ENCODE measurements at regions not wholly inside any gene's neighbourhood (a gene's known extent, or its start where the extent isn't known, plus 50 kb on each side); places are given as distances from the start of the nearest gene placed in this dataset.
"Not testable (repeated sequence)": the region's sequence is repeated elsewhere in the genome, so short reads cannot be mapped to it uniquely, and the experiment has no call there.

GRCh38 chr6:88418921-88419810 is 253.0 kb upstream of the CNR1 start:
- H3K4me3 ChIP-seq (ENCODE audit: control extremely low read depth in 1 of 5, extremely low read depth in 1 of 5, insufficient read depth in 1 of 5, low read depth in 2 of 5, low read length in 4 of 5); intact Hi-C loops (cut with micrococcal nuclease); H3K36me3 ChIP-seq (replicated peaks in 1 of 2; ENCODE audit: control extremely low read depth in 1 of 2, control insufficient read depth in 1 of 2, extremely low read depth in 1 of 2, insufficient read depth in 2 of 2, low read length in 1 of 2); POLR2A ChIA-PET; ATAC-seq (ENCODE audit: low read depth); H3K9ac ChIP-seq (ENCODE audit: low read length); H2AFZ ChIP-seq (ENCODE audit: insufficient read depth, low read depth, low read length, poor library complexity, severe bottlenecking); H3K27ac ChIP-seq (ENCODE audit: low read length in 2 of 2); H4K20me1 ChIP-seq (ENCODE audit: control insufficient read depth, insufficient read depth, low read length, poor library complexity, severe bottlenecking); H3K4me3 Mint-ChIP-seq; H3K4me1 Mint-ChIP-seq; H3K9me3 ChIP-seq (ENCODE audit: control extremely low read depth in 1 of 3, control insufficient read depth in 2 of 3, insufficient read depth in 1 of 3, low read length in 2 of 3); H3K27me3 Mint-ChIP-seq; DNase-seq; CTCF ChIA-PET; H3K4me1 ChIP-seq (ENCODE audit: control insufficient read depth in 2 of 2, insufficient read depth in 2 of 2, low read length in 2 of 2); H3K27ac Mint-ChIP-seq; H3K4me2 ChIP-seq (replicated peaks; ENCODE audit: low read depth, low read length, poor library complexity, severe bottlenecking); H3K9me3 Mint-ChIP-seq (ENCODE audit: insufficient read depth); H3K27me3 ChIP-seq (replicated peaks in 1 of 4; ENCODE audit: control extremely low read depth in 1 of 4, control insufficient read depth in 3 of 4, insufficient read depth in 4 of 4, low read length in 3 of 4); H3K79me2 ChIP-seq (ENCODE audit: control insufficient read depth, insufficient read depth, low read length): not testable (repeated sequence)
- 91% methylated on average over 7 of the region's 13 CpGs for WGBS (ENCODE audit: insufficient coverage)

- H3K36me3 ChIP-seq (replicated peaks in 1 of 2; ENCODE audit: control extremely low read depth in 1 of 2, control insufficient read depth in 1 of 2, extremely low read depth in 1 of 2, insufficient read depth in 2 of 2, low read length in 1 of 2); H3K4me1 ChIP-seq (ENCODE audit: control insufficient read depth in 2 of 2, insufficient read depth in 2 of 2, low read length in 2 of 2); H3K9me3 Mint-ChIP-seq (ENCODE audit: insufficient read depth); H4K20me1 ChIP-seq (ENCODE audit: control insufficient read depth, insufficient read depth, low read length, poor library complexity, severe bottlenecking); H3K4me2 ChIP-seq (replicated peaks; ENCODE audit: low read depth, low read length, poor library complexity, severe bottlenecking); ATAC-seq (ENCODE audit: low read depth); CTCF ChIA-PET; H3K4me3 ChIP-seq (ENCODE audit: control extremely low read depth in 1 of 5, extremely low read depth in 1 of 5, insufficient read depth in 1 of 5, low read depth in 2 of 5, low read length in 4 of 5); DNase-seq; H3K4me1 Mint-ChIP-seq; H3K27me3 ChIP-seq (replicated peaks in 1 of 4; ENCODE audit: control extremely low read depth in 1 of 4, control insufficient read depth in 3 of 4, insufficient read depth in 4 of 4, low read length in 3 of 4); H3K27ac ChIP-seq (ENCODE audit: low read length in 2 of 2); intact Hi-C loops (cut with micrococcal nuclease); H3K9me3 ChIP-seq (ENCODE audit: control extremely low read depth in 1 of 3, control insufficient read depth in 2 of 3, insufficient read depth in 1 of 3, low read length in 2 of 3); H3K79me2 ChIP-seq (ENCODE audit: control insufficient read depth, insufficient read depth, low read length); POLR2A ChIA-PET; H3K4me3 Mint-ChIP-seq; H3K9ac ChIP-seq (ENCODE audit: low read length); H3K27ac Mint-ChIP-seq; H3K27me3 Mint-ChIP-seq; H2AFZ ChIP-seq (ENCODE audit: insufficient read depth, low read depth, low read length, poor library complexity, severe bottlenecking): not testable (repeated sequence)
- WGBS (ENCODE audit: insufficient coverage), result no CpG with 5 or more reads among the region's 5 CpGs
Observed at GRCh38 chr6:88417361-88417760, 251.2 kb upstream of the CNR1 start.

Data from B cell (primary cell).